GM12878 (cell line): ENCODE measurements at regions not wholly inside any gene's neighbourhood (a gene's known extent, or its start where the extent isn't known, plus 50 kb on each side); places are given as distances from the start of the nearest gene placed in this dataset.

Experiments used
- ATAC-seq: fragments of 200-7000 bp; cut with Tn5 transposase; 3 replicates; pipeline ENCODE4 v1.9.1; 2020; ENCODE audit warnings: mild to moderate bottlenecking, moderate library complexity
- BruUV-seq: library from RNA; stranded (reverse); fragments of 400-500 nt; replicated peaks from 2 replicates; lab custom pipeline; 2021; lab: Mats Ljungman, UMichigan
- CTCF ChIA-PET: fragments of 300-600 bp; sonication (Branson Sonifier 250); formaldehyde crosslinking; extraction: SDS; loops from one replicate; lab custom pipeline; 2021; ENCODE audit warnings: inconsistent platforms; lab: Yijun Ruan, JAX
- POLR2A ChIA-PET: fragments of 350-600 bp; formaldehyde crosslinking; extraction: SDS; loops from one replicate; lab custom pipeline; 2021; ENCODE audit warnings: inconsistent platforms; lab: Charles Lee
- RAD21 ChIA-PET: fragments of 300-600 bp; sonication (Branson Sonifier 250); formaldehyde crosslinking; loops from one replicate; lab custom pipeline; 2023; ENCODE audit warnings: antibody characterized with exemption; ENCODE audit not compliant: unreplicated experiment; lab: Charles Lee
- SMC1A ChIA-PET: fragments of 300-600 bp; sonication (Branson Sonifier 250); formaldehyde crosslinking; loops from one replicate; lab custom pipeline; 2023; ENCODE audit not compliant: unreplicated experiment, uncharacterized antibody; lab: Charles Lee
- DNase-seq: peaks from one replicate; pipeline ENCODE4 v3.0.0-alpha.2; 2011; ENCODE audit warnings: low read depth, low spot score
- FAIRE-seq: peaks from 3 replicates; lab custom pipeline; 2011; peaks lifted over from hg19 to GRCh38; lab: Jason Lieb, UNC
- H2AFZ ChIP-seq: 2 replicates; pipeline ENCODE4 v1.6.0; 2011; ENCODE audit warnings: low read depth, low read length, control low read depth; ENCODE audit not compliant: control insufficient read depth
- H3K27ac ChIP-seq: 2 replicates; pipeline ENCODE4 v1.5.1; 2011; ENCODE audit warnings: control low read depth; ENCODE audit not compliant: control insufficient read depth, insufficient read depth
- H3K27me3 ChIP-seq, 2 experiments: replicated peaks in 1 of 2; 2 replicates each; pipeline versions ENCODE4 v1.6.0 to v1.6.1; 2011; ENCODE audit warnings: low read length in 1 of 2; ENCODE audit not compliant: control insufficient read depth in 2 of 2, insufficient read depth in 2 of 2
- H3K36me3 ChIP-seq, 2 experiments: 2 replicates each; pipeline ENCODE4 v1.5.1; 2011; ENCODE audit warnings: low read length in 1 of 2; ENCODE audit not compliant: control insufficient read depth in 2 of 2, insufficient read depth in 2 of 2
- H3K4me1 ChIP-seq: 2 replicates; pipeline ENCODE4 v1.6.1; 2011; ENCODE audit warnings: mild to moderate bottlenecking, low read length, moderate library complexity, mixed read lengths; ENCODE audit not compliant: control insufficient read depth, insufficient read depth
- H3K4me2 ChIP-seq: 2 replicates; pipeline ENCODE4 v1.6.0; 2011; ENCODE audit warnings: control low read depth; ENCODE audit not compliant: control insufficient read depth, insufficient read depth
- H3K4me3 ChIP-seq: fragments of 200-600 bp; sonication (generic); 2 replicates; pipeline ENCODE4 v1.5.1; 2016
- H3K79me2 ChIP-seq: 2 replicates; pipeline ENCODE4 v1.6.0; 2011; ENCODE audit warnings: low read length; ENCODE audit not compliant: control insufficient read depth, insufficient read depth
- H3K9ac ChIP-seq: 2 replicates; pipeline ENCODE4 v1.8.0; 2011; ENCODE audit warnings: low read length, control low read depth, mixed read lengths; ENCODE audit not compliant: control insufficient read depth, insufficient read depth
- H3K9me3 ChIP-seq: replicated peaks from 3 replicates; pipeline ENCODE4 v1.5.1; 2011; ENCODE audit warnings: mild to moderate bottlenecking, low read length; ENCODE audit not compliant: control insufficient read depth, insufficient read depth
- H4K20me1 ChIP-seq: 2 replicates; pipeline ENCODE4 v1.6.0; 2011; ENCODE audit not compliant: control insufficient read depth, insufficient read depth
- CBFB ChIP-seq: IDR thresholded peaks from 2 replicates; pipeline ENCODE4 v1.6.1; 2016; ENCODE audit warnings: antibody characterized with exemption, low read depth
- EGR1 ChIP-seq, 2 experiments: IDR thresholded peaks; 1 replicate in 1 of 2; 2 replicates in 1 of 2; pipeline ENCODE4 v1.6.1; 2011 to 2012; ENCODE audit warnings: low read depth in 2 of 2, low read length in 2 of 2, borderline replicate concordance in 1 of 2, mild to moderate bottlenecking in 1 of 2, moderate library complexity in 1 of 2
- FOXK2 ChIP-seq: fragments of 450-650 bp; IDR thresholded peaks from 2 replicates; pipeline ENCODE4 v1.6.1; 2017; ENCODE audit warnings: mild to moderate bottlenecking, moderate library complexity
- GABPA ChIP-seq: IDR thresholded peaks from 2 replicates; pipeline ENCODE4 v1.6.1; 2014; ENCODE audit warnings: antibody characterized with exemption, low read depth, mild to moderate bottlenecking, inconsistent platforms
- NFIC ChIP-seq: IDR thresholded peaks from 2 replicates; pipeline ENCODE4 v1.6.1; 2012; ENCODE audit warnings: low read depth, mild to moderate bottlenecking, inconsistent platforms, low read length, moderate library complexity
- PAX8 ChIP-seq: fragments of 450-650 bp; IDR thresholded peaks from 2 replicates; pipeline ENCODE4 v1.6.1; 2017; ENCODE audit warnings: mild to moderate bottlenecking, moderate library complexity
- PML ChIP-seq: IDR thresholded peaks from 2 replicates; pipeline ENCODE4 v1.6.1; 2012; ENCODE audit warnings: low read length, inconsistent platforms
- TAF1 ChIP-seq: IDR thresholded peaks from 2 replicates; pipeline ENCODE4 v1.6.1; 2011; ENCODE audit warnings: mild to moderate bottlenecking, low read depth, low read length, borderline replicate concordance
- WRNIP1 ChIP-seq: IDR thresholded peaks from 2 replicates; pipeline ENCODE4 v1.6.1; 2011; ENCODE audit warnings: low read depth, low read length, improper control_type of control experiment, borderline replicate concordance
- ZBTB33 ChIP-seq: fragments of 450-650 bp; IDR thresholded peaks from 2 replicates; pipeline ENCODE4 v1.6.1; 2017; ENCODE audit warnings: mild to moderate bottlenecking
- ZBTB4 ChIP-seq: fragments of 450-650 bp; formaldehyde crosslinking; IDR thresholded peaks from 2 replicates; pipeline ENCODE4 v1.4.0; 2022; ENCODE audit warnings: mild to moderate bottlenecking, moderate library complexity
- ZNF207 ChIP-seq: fragments of 450-650 bp; IDR thresholded peaks from 2 replicates; pipeline ENCODE4 v1.6.1; 2014; ENCODE audit warnings: antibody characterized with exemption, mild to moderate bottlenecking, borderline replicate concordance
- ZNF274 ChIP-seq: IDR thresholded peaks from one replicate; pipeline ENCODE4 v1.8.0; 2011; ENCODE audit not compliant: insufficient read length, insufficient read depth
- WGBS: methylation state at CpG from one replicate; pipeline ENCODE4 v1.1.6; 2016; ENCODE audit warnings: low lambda C conversion rate; ENCODE audit not compliant: insufficient replicate concordance, insufficient coverage; ENCODE audit errors: missing lambda C conversion rate; 5-methylcytosine and 5-hydroxymethylcytosine counted together
- in situ Hi-C: fragments of 300-500 bp; cut with MboI; formaldehyde crosslinking; loops from 9 replicates; pipeline ENCODE4 v1.14.3; 2018; ENCODE audit warnings: mixed read lengths
- intact Hi-C: fragments of 100-400 bp; cut with micrococcal nuclease; formaldehyde crosslinking; loops from one replicate; pipeline ENCODE4 v1.14.2; 2022; ENCODE audit not compliant: unreplicated experiment

DNA sequence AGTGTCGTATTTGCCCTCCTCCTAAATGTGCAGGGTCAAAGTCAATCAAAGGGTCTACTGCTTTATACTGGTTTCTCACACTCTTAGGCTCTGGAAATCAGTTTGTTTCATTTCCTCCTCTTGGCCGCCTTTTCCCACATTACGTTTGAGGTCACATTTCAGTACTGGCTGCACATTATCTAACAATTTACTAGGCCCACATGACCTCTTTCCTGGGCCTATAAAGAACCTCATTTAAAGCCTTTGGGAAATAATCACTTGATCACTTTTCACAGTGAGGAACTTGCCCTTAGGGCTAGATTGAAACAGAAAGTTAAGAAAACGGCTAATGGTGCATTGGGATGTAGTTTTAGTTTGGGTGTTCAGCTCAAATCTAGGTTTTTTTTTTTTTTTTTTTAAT lies 497.5 kb downstream of the RERGL start:
- Histone ChIP-seq H4K20me1 (no peaks in the 10 kb centered on the region), H2AFZ (no peak overlapping the region), H3K79me2 (no peaks in the 10 kb centered on the region), H3K27ac (no peak overlapping the region), H3K9ac (no peak overlapping the region), H3K9me3 (no peaks in the 10 kb centered on the region), H3K27me3 (no peaks in the 10 kb centered on the region), H3K4me3 (no peak overlapping the region), H3K4me1 (no peaks in the 10 kb centered on the region), H3K36me3 (no peaks in the 10 kb centered on the region), H3K4me2 (no peak overlapping the region)
- intact Hi-C loops (no loop called here), in situ Hi-C loops (no loop called here)
- no peak for TF ChIP-seq PML
- TF ChIP-seq GABPA = no peak
- no peak for TF ChIP-seq PAX8
- TF ChIP-seq NFIC = no peak
- ChIA-PET CTCF (interaction anchor here (0.6 kb wide), 1 partner anchor 53 kb away, joined by 3 read pairs; no protein-coding TSS in a partner anchor), POLR2A (no interaction called here), RAD21 (no interaction called here), SMC1A (interaction anchor here (0.6 kb wide), 1 partner anchor 974 kb away, joined by 4 read pairs; no protein-coding TSS in a partner anchor)
- WGBS = 62% methylated on average over 4 of the region's 4 CpGs
- DNase-seq = no peak
- no TSS peak for BruUV-seq
- ATAC-seq = no peak
- FAIRE-seq = no peak

- ATAC-seq = no peak
- no peaks in the 10 kb centered on the region for H3K36me3 ChIP-seq
- POLR2A ChIA-PET = no interaction called here
- no peaks in the 10 kb centered on the region for H3K9me3 ChIP-seq
- H3K9ac ChIP-seq = no peak overlapping the region
- in situ Hi-C loops = no loop called here
- no peaks in the 10 kb centered on the region for H3K27me3 ChIP-seq
- no peak for FAIRE-seq
- H2AFZ ChIP-seq = no peak overlapping the region
- H3K79me2 ChIP-seq = no peaks in the 10 kb centered on the region
- CTCF ChIA-PET = interaction anchor here (1.0 to 1.1 kb wide), 3 partner anchors 51 to 652 kb away, joined by 3 to 4 read pairs (median 3); no protein-coding TSS in a partner anchor
- RAD21 ChIA-PET = no interaction called here
- no peak overlapping the region for H3K27ac ChIP-seq
- intact Hi-C loops = no loop called here
- 27% methylated on average over 4 of the region's 4 CpGs for WGBS
- no peak for DNase-seq
- no peak overlapping the region for H3K4me3 ChIP-seq
- no peaks in the 10 kb centered on the region for H3K4me1 ChIP-seq
- H3K4me2 ChIP-seq = no peak overlapping the region
- no TSS peak for BruUV-seq
- H4K20me1 ChIP-seq = no peaks in the 10 kb centered on the region
- SMC1A ChIA-PET = interaction anchor here (0.6 to 1.1 kb wide), 3 partner anchors 14 to 1141 kb away, joined by 3 to 4 read pairs (median 3); no protein-coding TSS in a partner anchor
- TF ChIP-seq WRNIP1 (no peak), ZNF207 (no peak), FOXK2 (no peak), ZBTB4 (no peak), CBFB (no peak), ZBTB33 (no peak), ZNF274 (no peak), EGR1 (IDR thresholded peaks at IDR 0.05; ENCODE audit: borderline replicate concordance in 1 of 2, low read depth in 2 of 2, low read length in 2 of 2) (no peak), TAF1 (no peak)
Observed at GRCh38 chr12:17591005-17591681, 498.9 kb downstream of the RERGL start.
